Non-pigmented ciliary epithelial cell (primary cell): ENCODE measurements at regions not wholly inside any gene's neighbourhood (a gene's known extent, or its start where the extent isn't known, plus 50 kb on each side); places are given as distances from the start of the nearest gene placed in this dataset.
"Not testable (repeated sequence)": the region's sequence is repeated elsewhere in the genome, so short reads cannot be mapped to it uniquely, and the experiment has no call there.

Experiments
- DNase-seq: peaks from one replicate; pipeline ENCODE4 v3.0.0-alpha.2; 2010; ENCODE audit warnings: low read depth

- no peak for DNase-seq
Measured at GRCh38 chr6:78589436-78589835, 277.9 kb upstream of the IRAK1BP1 start.

GRCh38 chr6:78593898-78594667 is 273.3 kb upstream of the IRAK1BP1 start:
- no peak for DNase-seq

GRCh38 chr6:78594668-78595066 is 272.7 kb upstream of the IRAK1BP1 start:
- DNase-seq: no peak

GRCh38 chr6:78597966-78598365 is 269.4 kb upstream of the IRAK1BP1 start:
- DNase-seq: no peak

GRCh38 chr6:78598966-78599365 is 268.4 kb upstream of the IRAK1BP1 start:
- peak; percentile 98 for DNase-seq

- DNase-seq: no peak
Measured at GRCh38 chr6:78599526-78599925, 267.8 kb upstream of the IRAK1BP1 start.

- peak; percentile 65 for DNase-seq
Measured at GRCh38 chr6:78605909-78606446, 261.4 kb upstream of the IRAK1BP1 start.

- no peak for DNase-seq
Measured at GRCh38 chr6:78607189-78607588, 260.2 kb upstream of the IRAK1BP1 start.

GRCh38 chr6:78611102-78611620 is 256.2 kb upstream of the IRAK1BP1 start:
- no peak for DNase-seq

- no peak for DNase-seq
Measured at GRCh38 chr6:78611886-78612480, 255.4 kb upstream of the IRAK1BP1 start.

GRCh38 chr6:78614961-78615360 is 252.4 kb upstream of the IRAK1BP1 start:
- DNase-seq: no peak

- DNase-seq: no peak
Measured at GRCh38 chr6:78615430-78615904, 251.9 kb upstream of the IRAK1BP1 start.

GRCh38 chr6:78618970-78619369 is 248.4 kb upstream of the IRAK1BP1 start:
- no peak for DNase-seq

GRCh38 chr6:78623554-78623953 is 243.8 kb upstream of the IRAK1BP1 start:
- DNase-seq: no peak

- DNase-seq: no peak
Measured at GRCh38 chr6:78629154-78629721, 238.1 kb upstream of the IRAK1BP1 start.

GRCh38 chr6:78629836-78630235 is 237.5 kb upstream of the IRAK1BP1 start:
- DNase-seq: no peak

- no peak for DNase-seq
Measured at GRCh38 chr6:78631976-78632375, 235.4 kb upstream of the IRAK1BP1 start.

- DNase-seq: no peak
Measured at GRCh38 chr6:78639111-78640110, 227.9 kb upstream of the IRAK1BP1 start.

- DNase-seq: not testable (repeated sequence)
Measured at GRCh38 chr6:78643976-78644375, 223.4 kb upstream of the IRAK1BP1 start.

- not testable (repeated sequence) for DNase-seq
Measured at GRCh38 chr6:78646542-78647415, 220.6 kb upstream of the IRAK1BP1 start.
